PC-9 (cell line): ENCODE measurements at regions not wholly inside any gene's neighbourhood (a gene's known extent, or its start where the extent isn't known, plus 50 kb on each side); places are given as distances from the start of the nearest gene placed in this dataset.

Experiments used
- BruUV-seq: library from RNA; stranded (reverse); fragments of 400-500 nt; replicated peaks from 2 replicates; lab custom pipeline; 2021; lab: Mats Ljungman, UMichigan
- CTCF ChIA-PET: fragments of 300-600 bp; sonication (Branson Sonifier 250); formaldehyde crosslinking; loops from one replicate; lab custom pipeline; 2022; ENCODE audit warnings: antibody characterized with exemption; lab: Charles Lee
- POLR2A ChIA-PET: fragments of 300-600 bp; sonication (Branson Sonifier 250); formaldehyde crosslinking; loops from one replicate; lab custom pipeline; 2022; ENCODE audit warnings: antibody characterized with exemption; ENCODE audit not compliant: unreplicated experiment; lab: Charles Lee
- DNase-seq, 2 experiments: peaks; one replicate each; pipeline versions ENCODE4 v3.0.0 to v3.0.0-alpha.2; 2015 to 2022; ENCODE audit warnings: mixed read lengths in 1 of 2
- H2AFZ ChIP-seq: fragments of 200-600 bp; sonication (generic); 2 replicates; pipeline ENCODE4 v1.8.1; 2017; ENCODE audit warnings: antibody characterized with exemption
- H3F3A ChIP-seq: fragments of 200-600 bp; sonication (generic); 2 replicates; pipeline ENCODE4 v1.8.1; 2017; ENCODE audit warnings: antibody characterized with exemption, mild to moderate bottlenecking, low read depth; ENCODE audit not compliant: insufficient read depth
- H3K27ac ChIP-seq: fragments of 200-600 bp; sonication (generic); 2 replicates; pipeline ENCODE4 v1.6.1; 2016; ENCODE audit warnings: mixed run types
- H3K27me3 ChIP-seq: fragments of 200-600 bp; sonication (generic); 2 replicates; pipeline ENCODE4 v1.6.1; 2016; ENCODE audit warnings: low read depth, mixed run types; ENCODE audit not compliant: insufficient read depth
- H3K36me3 ChIP-seq: fragments of 200-600 bp; sonication (generic); 2 replicates; pipeline ENCODE4 v1.6.1; 2016; ENCODE audit warnings: low read depth, mixed run types
- H3K4me1 ChIP-seq: fragments of 200-600 bp; sonication (generic); replicated peaks from 2 replicates; pipeline ENCODE4 v1.6.1; 2016; ENCODE audit warnings: mixed run types; ENCODE audit not compliant: insufficient read depth
- H3K4me2 ChIP-seq: fragments of 200-600 bp; sonication (generic); 2 replicates; pipeline ENCODE4 v1.6.1; 2017; ENCODE audit warnings: mixed run types
- H3K4me3 ChIP-seq: fragments of 200-600 bp; sonication (generic); 2 replicates; pipeline ENCODE4 v1.6.1; 2016; ENCODE audit warnings: mixed run types
- H3K79me2 ChIP-seq: fragments of 200-600 bp; sonication (generic); 2 replicates; pipeline ENCODE4 v1.6.1; 2017; ENCODE audit warnings: low read depth, mixed run types
- H3K9me2 ChIP-seq: fragments of 200-600 bp; sonication (generic); 2 replicates; pipeline ENCODE4 v1.8.1; 2017; ENCODE audit warnings: mild to moderate bottlenecking; ENCODE audit not compliant: insufficient read depth
- H3K9me3 ChIP-seq: fragments of 200-600 bp; sonication (generic); 2 replicates; pipeline ENCODE4 v1.8.1; 2016; ENCODE audit warnings: low read depth; ENCODE audit not compliant: insufficient read depth
- H4K20me1 ChIP-seq: fragments of 200-600 bp; sonication (generic); 2 replicates; pipeline ENCODE4 v1.8.1; 2017; ENCODE audit not compliant: insufficient read depth
- EZH2 ChIP-seq: fragments of 200-600 bp; sonication (generic); IDR thresholded peaks from 2 replicates; pipeline ENCODE4 v1.8.0; 2017; ENCODE audit warnings: antibody characterized with exemption, low read depth
- intact Hi-C: fragments of 100-400 bp; cut with micrococcal nuclease; formaldehyde crosslinking; loops from one replicate; pipeline ENCODE4 v1.10.0; 2022; ENCODE audit not compliant: unreplicated experiment
- TF ChIP-seq, protein P1 (sequence below): fragments of 200-600 bp; sonication (generic); conservative IDR thresholded peaks from 2 replicates; pipeline ENCODE4 v1.6.1; 2017; ENCODE audit warnings: mixed run types, antibody characterized with exemption, mild to moderate bottlenecking, moderate library complexity

DNA sequence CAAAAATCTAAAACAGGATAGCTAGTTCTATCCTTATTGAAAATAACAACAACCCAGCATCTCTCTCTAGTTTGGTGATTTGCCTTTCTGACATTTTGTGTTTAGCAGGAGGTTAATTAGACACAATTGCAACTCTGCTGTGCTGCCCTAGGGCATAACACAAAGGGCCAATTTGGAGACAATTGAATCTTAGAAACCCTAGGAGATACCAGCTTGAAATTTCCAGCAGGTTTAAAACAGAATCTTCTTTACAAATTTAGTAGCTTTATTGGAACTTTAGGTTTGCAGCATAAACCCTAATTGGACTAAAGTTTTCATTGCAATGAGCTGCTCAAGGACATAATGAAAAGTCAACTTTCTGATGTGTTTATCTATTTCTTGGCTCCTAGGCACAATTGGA is 166.7 kb upstream of the FER start:
- ChIA-PET CTCF (no interaction called here), POLR2A (no interaction called here)
- H3K4me3 ChIP-seq, result no peak overlapping the region
- TF ChIP-seq EZH2, result no peak
- TF ChIP-seq, protein P1, sequence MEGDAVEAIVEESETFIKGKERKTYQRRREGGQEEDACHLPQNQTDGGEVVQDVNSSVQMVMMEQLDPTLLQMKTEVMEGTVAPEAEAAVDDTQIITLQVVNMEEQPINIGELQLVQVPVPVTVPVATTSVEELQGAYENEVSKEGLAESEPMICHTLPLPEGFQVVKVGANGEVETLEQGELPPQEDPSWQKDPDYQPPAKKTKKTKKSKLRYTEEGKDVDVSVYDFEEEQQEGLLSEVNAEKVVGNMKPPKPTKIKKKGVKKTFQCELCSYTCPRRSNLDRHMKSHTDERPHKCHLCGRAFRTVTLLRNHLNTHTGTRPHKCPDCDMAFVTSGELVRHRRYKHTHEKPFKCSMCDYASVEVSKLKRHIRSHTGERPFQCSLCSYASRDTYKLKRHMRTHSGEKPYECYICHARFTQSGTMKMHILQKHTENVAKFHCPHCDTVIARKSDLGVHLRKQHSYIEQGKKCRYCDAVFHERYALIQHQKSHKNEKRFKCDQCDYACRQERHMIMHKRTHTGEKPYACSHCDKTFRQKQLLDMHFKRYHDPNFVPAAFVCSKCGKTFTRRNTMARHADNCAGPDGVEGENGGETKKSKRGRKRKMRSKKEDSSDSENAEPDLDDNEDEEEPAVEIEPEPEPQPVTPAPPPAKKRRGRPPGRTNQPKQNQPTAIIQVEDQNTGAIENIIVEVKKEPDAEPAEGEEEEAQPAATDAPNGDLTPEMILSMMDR, result no peak
- no peak overlapping the region for H2AFZ ChIP-seq
- H3K4me2 ChIP-seq, result no peak overlapping the region
- H3K79me2 ChIP-seq, result no peaks in the 10 kb centered on the region
- intact Hi-C loops, result no loop called here
- H3K9me3 ChIP-seq, result no peaks in the 10 kb centered on the region
- no peaks in the 10 kb centered on the region for H3F3A ChIP-seq
- H3K36me3 ChIP-seq, result no peaks in the 10 kb centered on the region
- no peak overlapping the region for H3K27ac ChIP-seq
- no peaks in the 10 kb centered on the region for H3K4me1 ChIP-seq
- DNase-seq, result no peak
- no peaks in the 10 kb centered on the region for H4K20me1 ChIP-seq
- no peaks in the 10 kb centered on the region for H3K9me2 ChIP-seq
- H3K27me3 ChIP-seq, result no peaks in the 10 kb centered on the region
- BruUV-seq, result no TSS peak

DNA sequence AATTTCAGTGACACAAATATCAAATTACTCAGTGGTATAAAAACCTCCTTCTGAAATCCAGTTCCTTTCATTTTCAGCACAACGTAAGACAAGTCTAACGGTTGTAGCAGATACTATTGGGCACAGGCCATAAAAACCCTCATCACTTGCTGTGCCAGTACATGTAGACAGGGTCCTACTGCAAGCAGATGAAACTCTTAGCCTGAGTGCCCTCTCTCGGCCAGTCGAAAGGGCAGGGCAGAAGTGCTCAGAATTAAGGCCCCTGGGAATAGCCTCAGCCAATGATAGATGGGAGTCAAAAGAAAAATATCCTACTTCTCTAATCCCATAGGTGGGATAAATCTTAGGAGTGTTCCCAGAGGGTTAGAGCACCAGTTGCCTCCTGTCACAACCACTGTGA is 168.5 kb upstream of the FER start:
- Histone ChIP-seq H3K4me2 (no peak overlapping the region), H3K9me3 (no peaks in the 10 kb centered on the region), H3K4me1 (no peaks in the 10 kb centered on the region), H4K20me1 (no peaks in the 10 kb centered on the region), H2AFZ (no peak overlapping the region), H3K27ac (no peak overlapping the region), H3K4me3 (no peak overlapping the region), H3K9me2 (no peaks in the 10 kb centered on the region), H3F3A (no peaks in the 10 kb centered on the region), H3K27me3 (no peaks in the 10 kb centered on the region), H3K36me3 (no peaks in the 10 kb centered on the region), H3K79me2 (no peaks in the 10 kb centered on the region)
- DNase-seq, result no peak
- POLR2A ChIA-PET, result no interaction called here
- BruUV-seq, result no TSS peak
- intact Hi-C loops, result no loop called here
- TF ChIP-seq, protein P1, result no peak
- no peak for TF ChIP-seq EZH2
- CTCF ChIA-PET, result no interaction called here

DNA sequence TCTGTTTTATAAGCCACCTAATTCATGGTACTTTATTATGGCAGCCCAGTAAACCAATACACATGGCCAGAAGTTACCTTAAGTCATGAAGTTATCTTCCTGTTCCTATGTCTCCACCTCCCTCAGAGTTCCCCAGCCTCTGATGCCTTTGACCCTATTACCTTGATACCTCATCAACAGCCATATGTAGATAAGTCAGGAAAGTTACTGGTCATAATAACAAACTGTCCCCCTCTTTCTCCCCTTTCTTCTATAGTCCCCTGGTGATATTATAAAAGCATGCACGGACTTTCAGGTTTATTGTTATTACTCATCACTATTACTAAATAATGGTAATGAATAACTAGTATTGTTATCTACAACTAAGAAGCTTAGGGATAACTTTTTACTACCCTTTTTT is 168.9 kb upstream of the FER start:
- POLR2A ChIA-PET, result no interaction called here
- no peak overlapping the region for H2AFZ ChIP-seq
- no peak overlapping the region for H3K27ac ChIP-seq
- H3K36me3 ChIP-seq, result no peaks in the 10 kb centered on the region
- CTCF ChIA-PET, result no interaction called here
- no peak overlapping the region for H3K4me3 ChIP-seq
- H3K79me2 ChIP-seq, result no peaks in the 10 kb centered on the region
- H3K4me1 ChIP-seq, result no peaks in the 10 kb centered on the region
- H4K20me1 ChIP-seq, result no peaks in the 10 kb centered on the region
- intact Hi-C loops, result no loop called here
- no peak for DNase-seq
- no peaks in the 10 kb centered on the region for H3K9me2 ChIP-seq
- H3F3A ChIP-seq, result no peaks in the 10 kb centered on the region
- H3K27me3 ChIP-seq, result no peaks in the 10 kb centered on the region
- BruUV-seq, result no TSS peak
- TF ChIP-seq, protein P1, result no peak
- TF ChIP-seq EZH2, result no peak
- H3K4me2 ChIP-seq, result no peak overlapping the region
- no peaks in the 10 kb centered on the region for H3K9me3 ChIP-seq
